GM23338 (cell line): ENCODE measurements at regions not wholly inside any gene's neighbourhood (a gene's known extent, or its start where the extent isn't known, plus 50 kb on each side); places are given as distances from the start of the nearest gene placed in this dataset.

Experiments used
- ATAC-seq: fragments of 200-7000 bp; cut with Tn5 transposase; 3 replicates; pipeline ENCODE4 v1.9.1; 2020
- DNase-seq: peaks from one replicate; pipeline ENCODE4 v3.0.0-alpha.2; 2015; ENCODE audit warnings: low spot score
- H2AFZ ChIP-seq: fragments of 200-600 bp; sonication (generic); 2 replicates; pipeline ENCODE4 v1.8.0; 2016; ENCODE audit warnings: antibody characterized with exemption, mild to moderate bottlenecking, moderate library complexity
- H3F3A ChIP-seq: fragments of 200-600 bp; sonication (generic); replicated peaks from 2 replicates; pipeline ENCODE4 v1.8.0; 2017; ENCODE audit warnings: antibody characterized with exemption, mixed run types, low read depth
- H3K27ac ChIP-seq: fragments of 200-600 bp; sonication (generic); 2 replicates; pipeline ENCODE4 v1.6.1; 2016; ENCODE audit warnings: low read depth
- H3K27me3 ChIP-seq: fragments of 200-600 bp; sonication (generic); 2 replicates; pipeline ENCODE4 v1.8.0; 2016; ENCODE audit warnings: mild to moderate bottlenecking, mixed run types, moderate library complexity; ENCODE audit not compliant: insufficient read depth
- H3K36me3 ChIP-seq: fragments of 200-600 bp; sonication (generic); 2 replicates; pipeline ENCODE4 v1.8.0; 2016; ENCODE audit warnings: mild to moderate bottlenecking; ENCODE audit not compliant: insufficient read depth
- H3K4me1 ChIP-seq: fragments of 200-600 bp; sonication (generic); 2 replicates; pipeline ENCODE4 v1.8.0; 2016; ENCODE audit warnings: mild to moderate bottlenecking, moderate library complexity; ENCODE audit not compliant: insufficient read depth
- H3K4me2 ChIP-seq: fragments of 200-600 bp; sonication (generic); 2 replicates; pipeline ENCODE4 v1.7.1; 2017; ENCODE audit warnings: mixed run types
- H3K4me3 ChIP-seq: fragments of 200-600 bp; sonication (generic); 2 replicates; pipeline ENCODE4 v1.6.1; 2016; ENCODE audit warnings: mixed run types
- H3K79me2 ChIP-seq: fragments of 200-600 bp; sonication (generic); replicated peaks from 2 replicates; pipeline ENCODE4 v1.8.0; 2017; ENCODE audit warnings: mild to moderate bottlenecking; ENCODE audit not compliant: insufficient read depth
- H3K9me2 ChIP-seq: fragments of 200-600 bp; sonication (generic); 2 replicates; pipeline ENCODE4 v1.8.0; 2017; ENCODE audit not compliant: insufficient read depth
- H4K20me1 ChIP-seq: fragments of 200-600 bp; sonication (generic); replicated peaks from 2 replicates; pipeline ENCODE4 v1.8.0; 2017; ENCODE audit warnings: mild to moderate bottlenecking; ENCODE audit not compliant: insufficient read depth
- H3K27ac Mint-ChIP-seq: 2 replicates; pipeline ENCODE4 v1.8.0; 2020; ENCODE audit warnings: inconsistent platforms, mild to moderate bottlenecking, moderate library complexity, mixed read lengths
- H3K27me3 Mint-ChIP-seq: 3 replicates; pipeline ENCODE4 v1.8.0; 2022; ENCODE audit warnings: low read depth, mild to moderate bottlenecking, moderate library complexity, mixed read lengths, inconsistent platforms; ENCODE audit not compliant: insufficient read depth, poor library complexity
- H3K36me3 Mint-ChIP-seq: 3 replicates; pipeline ENCODE4 v1.8.0; 2021; ENCODE audit warnings: low read depth, mild to moderate bottlenecking, inconsistent platforms, moderate library complexity, mixed read lengths
- H3K4me1 Mint-ChIP-seq: 3 replicates; pipeline ENCODE4 v1.8.0; 2020; ENCODE audit warnings: mild to moderate bottlenecking, inconsistent platforms, mixed read lengths
- H3K4me3 Mint-ChIP-seq: 3 replicates; pipeline ENCODE4 v1.8.0; 2021; ENCODE audit warnings: moderate library complexity, mild to moderate bottlenecking, inconsistent platforms, mixed read lengths
- H3K9me3 Mint-ChIP-seq: 3 replicates; pipeline ENCODE4 v1.8.0; 2020; ENCODE audit warnings: moderate library complexity, mild to moderate bottlenecking, inconsistent platforms, mixed read lengths
- CREB1 ChIP-seq: fragments of 250-450 bp; sonication (Bioruptor Pico); IDR thresholded peaks from 2 replicates; pipeline ENCODE4 v1.5.0; 2020; ENCODE audit warnings: low read depth, mild to moderate bottlenecking, moderate library complexity
- CTCF ChIP-seq, 2 experiments: fragments of 200-600 bp in 1 of 2; sonication (generic) in 1 of 2; conservative IDR thresholded peaks; 2 replicates each; pipeline versions ENCODE4 v1.5.1 to v1.6.1; 2016 to 2017; ENCODE audit warnings: antibody characterized with exemption in 2 of 2, low read depth in 2 of 2, mild to moderate bottlenecking in 2 of 2, moderate library complexity in 1 of 2
- EZH2 ChIP-seq: fragments of 200-600 bp; sonication (generic); IDR thresholded peaks from one replicate; pipeline ENCODE4 v1.8.0; 2017; ENCODE audit warnings: antibody characterized with exemption, mild to moderate bottlenecking, low read depth; ENCODE audit not compliant: unreplicated experiment
- EZH2phosphoT487 ChIP-seq: fragments of 200-600 bp; sonication (generic); IDR thresholded peaks from one replicate; pipeline ENCODE4 v1.8.1; 2018; ENCODE audit warnings: antibody characterized with exemption; ENCODE audit not compliant: unreplicated experiment
- JUNB ChIP-seq: IDR thresholded peaks from one replicate; pipeline ENCODE4 v1.6.1; 2016; ENCODE audit warnings: antibody characterized with exemption; ENCODE audit not compliant: unreplicated experiment
- NANOG ChIP-seq: IDR thresholded peaks from 2 replicates; pipeline ENCODE4 v1.6.1; 2016; ENCODE audit warnings: antibody characterized with exemption, borderline replicate concordance
- POLR2AphosphoS5 ChIP-seq: IDR thresholded peaks from 2 replicates; pipeline ENCODE4 v1.6.1; 2016; ENCODE audit warnings: antibody characterized with exemption, low read depth
- STAT1 ChIP-seq: IDR thresholded peaks from one replicate; pipeline ENCODE4 v1.6.1; 2016; ENCODE audit warnings: antibody characterized with exemption; ENCODE audit not compliant: unreplicated experiment
- ZNF114 ChIP-seq: fragments of 250-450 bp; sonication (Bioruptor Pico); IDR thresholded peaks from 2 replicates; pipeline ENCODE4 v1.5.0; 2020; ENCODE audit warnings: mild to moderate bottlenecking, moderate library complexity
- ZNF331 ChIP-seq: fragments of 250-450 bp; sonication (Bioruptor Pico); IDR thresholded peaks from 2 replicates; pipeline ENCODE4 v1.5.0; 2020; ENCODE audit warnings: low read depth, mild to moderate bottlenecking, moderate library complexity
- TF ChIP-seq, protein P1 (sequence below): IDR thresholded peaks from 2 replicates; pipeline ENCODE4 v1.6.1; 2016; ENCODE audit warnings: antibody characterized with exemption
- TF ChIP-seq, protein P2 (sequence below): fragments of 250-450 bp; sonication (Bioruptor Pico); IDR thresholded peaks from 2 replicates; pipeline ENCODE4 v1.5.0; 2020; ENCODE audit warnings: mild to moderate bottlenecking, moderate library complexity
- TF ChIP-seq, protein P3 (sequence below): IDR thresholded peaks from one replicate; pipeline ENCODE4 v1.6.1; 2018; ENCODE audit warnings: antibody characterized with exemption; ENCODE audit not compliant: unreplicated experiment

GRCh38 chr4:179768996-179769395 is 2326.8 kb upstream of the AGA start:
- Mint-ChIP-seq H3K27me3 (no peaks in the 10 kb centered on the region), H3K4me3 (no peak overlapping the region), H3K27ac (no peak overlapping the region), H3K4me1 (no peaks in the 10 kb centered on the region), H3K9me3 (no peaks in the 10 kb centered on the region), H3K36me3 (no peaks in the 10 kb centered on the region; the same call in 2 of the 3 replicates)
- Histone ChIP-seq H3K27ac (no peak overlapping the region), H3K4me1 (no peaks in the 10 kb centered on the region), H3K36me3 (no peaks in the 10 kb centered on the region), H3K4me3 (no peak overlapping the region), H3K9me2 (no peaks in the 10 kb centered on the region; the same call in 1 of the 2 replicates), H2AFZ (no peak overlapping the region), H3F3A (no peaks in the 10 kb centered on the region), H4K20me1 (no peaks in the 10 kb centered on the region), H3K4me2 (no peak overlapping the region), H3K27me3 (no peaks in the 10 kb centered on the region), H3K79me2 (no peaks in the 10 kb centered on the region)
- no peak for DNase-seq
- ATAC-seq: no peak
- TF ChIP-seq JUNB: no peak
- TF ChIP-seq STAT1: no peak
- TF ChIP-seq ZNF114 (CRISPR knock-in tag): no peak
- TF ChIP-seq, protein P1, sequence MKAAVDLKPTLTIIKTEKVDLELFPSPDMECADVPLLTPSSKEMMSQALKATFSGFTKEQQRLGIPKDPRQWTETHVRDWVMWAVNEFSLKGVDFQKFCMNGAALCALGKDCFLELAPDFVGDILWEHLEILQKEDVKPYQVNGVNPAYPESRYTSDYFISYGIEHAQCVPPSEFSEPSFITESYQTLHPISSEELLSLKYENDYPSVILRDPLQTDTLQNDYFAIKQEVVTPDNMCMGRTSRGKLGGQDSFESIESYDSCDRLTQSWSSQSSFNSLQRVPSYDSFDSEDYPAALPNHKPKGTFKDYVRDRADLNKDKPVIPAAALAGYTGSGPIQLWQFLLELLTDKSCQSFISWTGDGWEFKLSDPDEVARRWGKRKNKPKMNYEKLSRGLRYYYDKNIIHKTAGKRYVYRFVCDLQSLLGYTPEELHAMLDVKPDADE: no peak
- TF ChIP-seq, protein P2, sequence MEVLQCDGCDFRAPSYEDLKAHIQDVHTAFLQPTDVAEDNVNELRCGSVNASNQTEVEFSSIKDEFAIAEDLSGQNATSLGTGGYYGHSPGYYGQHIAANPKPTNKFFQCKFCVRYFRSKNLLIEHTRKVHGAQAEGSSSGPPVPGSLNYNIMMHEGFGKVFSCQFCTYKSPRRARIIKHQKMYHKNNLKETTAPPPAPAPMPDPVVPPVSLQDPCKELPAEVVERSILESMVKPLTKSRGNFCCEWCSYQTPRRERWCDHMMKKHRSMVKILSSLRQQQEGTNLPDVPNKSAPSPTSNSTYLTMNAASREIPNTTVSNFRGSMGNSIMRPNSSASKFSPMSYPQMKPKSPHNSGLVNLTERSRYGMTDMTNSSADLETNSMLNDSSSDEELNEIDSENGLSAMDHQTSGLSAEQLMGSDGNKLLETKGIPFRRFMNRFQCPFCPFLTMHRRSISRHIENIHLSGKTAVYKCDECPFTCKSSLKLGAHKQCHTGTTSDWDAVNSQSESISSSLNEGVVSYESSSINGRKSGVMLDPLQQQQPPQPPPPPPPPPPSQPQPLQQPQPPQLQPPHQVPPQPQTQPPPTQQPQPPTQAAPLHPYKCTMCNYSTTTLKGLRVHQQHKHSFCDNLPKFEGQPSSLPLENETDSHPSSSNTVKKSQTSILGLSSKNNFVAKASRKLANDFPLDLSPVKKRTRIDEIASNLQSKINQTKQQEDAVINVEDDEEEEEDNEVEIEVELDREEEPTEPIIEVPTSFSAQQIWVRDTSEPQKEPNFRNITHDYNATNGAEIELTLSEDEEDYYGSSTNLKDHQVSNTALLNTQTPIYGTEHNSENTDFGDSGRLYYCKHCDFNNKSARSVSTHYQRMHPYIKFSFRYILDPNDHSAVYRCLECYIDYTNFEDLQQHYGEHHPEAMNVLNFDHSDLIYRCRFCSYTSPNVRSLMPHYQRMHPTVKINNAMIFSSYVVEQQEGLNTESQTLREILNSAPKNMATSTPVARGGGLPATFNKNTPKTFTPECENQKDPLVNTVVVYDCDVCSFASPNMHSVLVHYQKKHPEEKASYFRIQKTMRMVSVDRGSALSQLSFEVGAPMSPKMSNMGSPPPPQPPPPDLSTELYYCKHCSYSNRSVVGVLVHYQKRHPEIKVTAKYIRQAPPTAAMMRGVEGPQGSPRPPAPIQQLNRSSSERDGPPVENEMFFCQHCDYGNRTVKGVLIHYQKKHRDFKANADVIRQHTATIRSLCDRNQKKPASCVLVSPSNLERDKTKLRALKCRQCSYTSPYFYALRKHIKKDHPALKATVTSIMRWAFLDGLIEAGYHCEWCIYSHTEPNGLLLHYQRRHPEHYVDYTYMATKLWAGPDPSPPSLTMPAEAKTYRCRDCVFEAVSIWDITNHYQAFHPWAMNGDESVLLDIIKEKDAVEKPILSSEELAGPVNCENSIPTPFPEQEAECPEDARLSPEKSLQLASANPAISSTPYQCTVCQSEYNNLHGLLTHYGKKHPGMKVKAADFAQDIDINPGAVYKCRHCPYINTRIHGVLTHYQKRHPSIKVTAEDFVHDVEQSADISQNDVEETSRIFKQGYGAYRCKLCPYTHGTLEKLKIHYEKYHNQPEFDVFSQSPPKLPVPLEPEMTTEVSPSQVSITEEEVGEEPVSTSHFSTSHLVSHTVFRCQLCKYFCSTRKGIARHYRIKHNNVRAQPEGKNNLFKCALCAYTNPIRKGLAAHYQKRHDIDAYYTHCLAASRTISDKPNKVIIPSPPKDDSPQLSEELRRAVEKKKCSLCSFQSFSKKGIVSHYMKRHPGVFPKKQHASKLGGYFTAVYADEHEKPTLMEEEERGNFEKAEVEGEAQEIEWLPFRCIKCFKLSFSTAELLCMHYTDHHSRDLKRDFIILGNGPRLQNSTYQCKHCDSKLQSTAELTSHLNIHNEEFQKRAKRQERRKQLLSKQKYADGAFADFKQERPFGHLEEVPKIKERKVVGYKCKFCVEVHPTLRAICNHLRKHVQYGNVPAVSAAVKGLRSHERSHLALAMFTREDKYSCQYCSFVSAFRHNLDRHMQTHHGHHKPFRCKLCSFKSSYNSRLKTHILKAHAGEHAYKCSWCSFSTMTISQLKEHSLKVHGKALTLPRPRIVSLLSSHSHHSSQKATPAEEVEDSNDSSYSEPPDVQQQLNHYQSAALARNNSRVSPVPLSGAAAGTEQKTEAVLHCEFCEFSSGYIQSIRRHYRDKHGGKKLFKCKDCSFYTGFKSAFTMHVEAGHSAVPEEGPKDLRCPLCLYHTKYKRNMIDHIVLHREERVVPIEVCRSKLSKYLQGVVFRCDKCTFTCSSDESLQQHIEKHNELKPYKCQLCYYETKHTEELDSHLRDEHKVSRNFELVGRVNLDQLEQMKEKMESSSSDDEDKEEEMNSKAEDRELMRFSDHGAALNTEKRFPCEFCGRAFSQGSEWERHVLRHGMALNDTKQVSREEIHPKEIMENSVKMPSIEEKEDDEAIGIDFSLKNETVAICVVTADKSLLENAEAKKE (CRISPR knock-in tag): no peak
- no peak for TF ChIP-seq CREB1 (CRISPR knock-in tag)
- TF ChIP-seq EZH2: no peak
- no peak for TF ChIP-seq EZH2phosphoT487
- TF ChIP-seq, protein P3, sequence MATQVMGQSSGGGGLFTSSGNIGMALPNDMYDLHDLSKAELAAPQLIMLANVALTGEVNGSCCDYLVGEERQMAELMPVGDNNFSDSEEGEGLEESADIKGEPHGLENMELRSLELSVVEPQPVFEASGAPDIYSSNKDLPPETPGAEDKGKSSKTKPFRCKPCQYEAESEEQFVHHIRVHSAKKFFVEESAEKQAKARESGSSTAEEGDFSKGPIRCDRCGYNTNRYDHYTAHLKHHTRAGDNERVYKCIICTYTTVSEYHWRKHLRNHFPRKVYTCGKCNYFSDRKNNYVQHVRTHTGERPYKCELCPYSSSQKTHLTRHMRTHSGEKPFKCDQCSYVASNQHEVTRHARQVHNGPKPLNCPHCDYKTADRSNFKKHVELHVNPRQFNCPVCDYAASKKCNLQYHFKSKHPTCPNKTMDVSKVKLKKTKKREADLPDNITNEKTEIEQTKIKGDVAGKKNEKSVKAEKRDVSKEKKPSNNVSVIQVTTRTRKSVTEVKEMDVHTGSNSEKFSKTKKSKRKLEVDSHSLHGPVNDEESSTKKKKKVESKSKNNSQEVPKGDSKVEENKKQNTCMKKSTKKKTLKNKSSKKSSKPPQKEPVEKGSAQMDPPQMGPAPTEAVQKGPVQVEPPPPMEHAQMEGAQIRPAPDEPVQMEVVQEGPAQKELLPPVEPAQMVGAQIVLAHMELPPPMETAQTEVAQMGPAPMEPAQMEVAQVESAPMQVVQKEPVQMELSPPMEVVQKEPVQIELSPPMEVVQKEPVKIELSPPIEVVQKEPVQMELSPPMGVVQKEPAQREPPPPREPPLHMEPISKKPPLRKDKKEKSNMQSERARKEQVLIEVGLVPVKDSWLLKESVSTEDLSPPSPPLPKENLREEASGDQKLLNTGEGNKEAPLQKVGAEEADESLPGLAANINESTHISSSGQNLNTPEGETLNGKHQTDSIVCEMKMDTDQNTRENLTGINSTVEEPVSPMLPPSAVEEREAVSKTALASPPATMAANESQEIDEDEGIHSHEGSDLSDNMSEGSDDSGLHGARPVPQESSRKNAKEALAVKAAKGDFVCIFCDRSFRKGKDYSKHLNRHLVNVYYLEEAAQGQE: no peak
- TF ChIP-seq CTCF (conservative IDR thresholded peaks at IDR 0.05; ENCODE audit: low read depth in 2 of 2): no peak
- TF ChIP-seq ZNF331: no peak
- TF ChIP-seq POLR2AphosphoS5: no peak
- TF ChIP-seq NANOG: no peak
